GM13977 (cell line): ENCODE measurements at regions not wholly inside any gene's neighbourhood (a gene's known extent, or its start where the extent isn't known, plus 50 kb on each side); places are given as distances from the start of the nearest gene placed in this dataset.

Experiments used
- DNase-seq: peaks from one replicate; pipeline ENCODE4 v3.0.0; 2012; ENCODE audit warnings: low spot score
- CTCF ChIP-seq: IDR thresholded peaks from 2 replicates; pipeline ENCODE4 v1.5.1; 2012; ENCODE audit warnings: mild to moderate bottlenecking, control low read depth; ENCODE audit not compliant: insufficient read depth; ENCODE audit errors: extremely low read depth, missing control alignments
- in situ Hi-C: fragments of 300-500 bp; cut with MboI; formaldehyde crosslinking; loops from one replicate; pipeline ENCODE4 v1.12.0; 2022; ENCODE audit warnings: low sequenced_read_pairs, low pct_unique_long_range_greater_than_20kb, mixed read lengths, inconsistent platforms; ENCODE audit not compliant: unreplicated experiment

GRCh38 chr18:51751901-51752300 lies 554.4 kb upstream of the MEX3C start:
- in situ Hi-C loops: no loop called here
- no peak for TF ChIP-seq CTCF
- DNase-seq: no peak

- no peak for TF ChIP-seq CTCF
- DNase-seq: no peak
These were observed 556.0 kb upstream of the MEX3C start for GRCh38 chr18:51753365-51754057.

GRCh38 chr18:51754566-51754965 lies 557.1 kb upstream of the MEX3C start:
- no peak for TF ChIP-seq CTCF
- in situ Hi-C loops: no loop called here
- no peak for DNase-seq

More at GRCh38 chr18:51753365-51754057, 556.0 kb upstream of the MEX3C start:
- in situ Hi-C loops: no loop called here

GRCh38 chr18:51757255-51757924 lies 559.9 kb upstream of the MEX3C start:
- DNase-seq: no peak
- TF ChIP-seq CTCF: no peak
- in situ Hi-C loops: no loop called here

GRCh38 chr18:51762373-51762772 lies 564.9 kb upstream of the MEX3C start:
- no peak for DNase-seq
- in situ Hi-C loops: no loop called here
- TF ChIP-seq CTCF: no peak

- peak; percentile 10 for DNase-seq
- no peak for TF ChIP-seq CTCF
- in situ Hi-C loops: no loop called here
These were observed 568.3 kb upstream of the MEX3C start for GRCh38 chr18:51765606-51766360.
